ENCODE measurements at regions not wholly inside any gene's neighbourhood (a gene's known extent, or its start where the extent isn't known, plus 50 kb on each side); places are given as distances from the start of the nearest gene placed in this dataset.

DNA sequence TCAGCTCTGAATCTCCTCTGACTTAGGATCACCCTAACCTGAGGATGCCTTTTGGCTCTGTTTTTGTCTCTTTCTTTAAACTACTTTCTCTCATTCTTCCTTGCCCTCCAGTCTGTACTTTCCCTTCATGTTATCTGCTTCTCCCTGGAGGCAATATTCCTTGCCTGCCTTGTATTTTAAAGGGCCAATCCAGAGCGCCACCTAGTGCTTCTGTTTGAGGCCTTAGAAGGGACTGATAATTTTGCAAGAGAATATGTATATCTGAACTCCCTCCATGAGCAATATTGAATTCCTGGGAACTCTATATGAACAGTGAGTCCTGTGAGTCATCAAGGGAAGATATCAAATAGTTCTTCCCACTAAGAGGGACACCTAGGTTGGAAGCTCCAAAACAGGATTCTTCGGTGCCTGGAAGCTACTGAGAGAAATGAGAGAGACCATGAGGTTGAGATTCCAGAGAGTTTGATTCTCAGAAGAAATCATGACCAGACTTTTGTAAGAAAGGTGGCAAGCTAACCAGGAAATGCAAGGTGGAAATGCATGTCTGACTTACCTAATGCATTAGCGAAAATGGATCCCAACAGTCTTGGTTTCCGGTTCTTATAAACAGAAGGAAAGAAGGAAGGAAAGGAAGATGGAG, 203.8 kb upstream of the CD96 start:
- no peaks in the 10 kb centered on the region for H3K4me1 ChIP-seq (ENCODE audit: low read length)

DNA sequence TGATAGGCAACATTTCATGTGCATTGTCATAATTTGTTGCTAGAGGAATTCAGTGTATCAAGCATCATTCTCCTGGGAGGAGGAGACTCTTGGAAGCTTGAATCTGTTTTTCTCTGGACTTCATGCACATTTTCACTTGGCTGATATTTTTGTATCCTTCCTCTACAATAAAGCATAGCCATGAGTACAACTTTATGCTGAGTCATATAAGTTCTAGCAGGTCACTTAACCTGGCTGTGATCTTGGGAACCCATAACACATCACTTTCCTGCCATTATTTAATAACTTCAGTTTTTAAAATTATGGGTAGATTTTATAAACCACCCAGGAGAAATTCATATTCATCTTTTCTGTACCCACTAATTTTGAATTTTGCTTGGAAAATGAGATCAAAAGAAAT, 203.0 kb upstream of the CD96 start:
- Histone ChIP-seq H3K4me3 (ENCODE audit: low read length) (no peak overlapping the region), H3K36me3 (replicated peaks; ENCODE audit: insufficient read depth, low read length) (no peaks in the 10 kb centered on the region), H3K4me2 (ENCODE audit: low read depth, low read length) (no peak overlapping the region), H3K9me3 (replicated peaks; ENCODE audit: insufficient read depth, low read length) (no peaks in the 10 kb centered on the region), H3K27ac (ENCODE audit: low read length) (no peak overlapping the region), H2AFZ (ENCODE audit: low read length) (no peak overlapping the region), H3K4me1 (ENCODE audit: low read length) (no peaks in the 10 kb centered on the region), H4K20me1 (ENCODE audit: insufficient read depth, low read length) (no peaks in the 10 kb centered on the region), H3K9me2 (replicated peaks; ENCODE audit: insufficient read depth, low read length) (no peaks in the 10 kb centered on the region), H3F3A (ENCODE audit: insufficient read depth, low read length) (no peaks in the 10 kb centered on the region), H3K27me3 (replicated peaks; ENCODE audit: insufficient read depth, low read length) (no peaks in the 10 kb centered on the region), H3K9ac (ENCODE audit: low read length) (no peak overlapping the region), H3K79me2 (ENCODE audit: low read length) (no peaks in the 10 kb centered on the region)
- DNase-seq, result no peak
- no peak for TF ChIP-seq EZH2 (optimal IDR thresholded peaks at IDR 0.05; ENCODE audit: low read depth, low read length)
- TF ChIP-seq, protein P1, sequence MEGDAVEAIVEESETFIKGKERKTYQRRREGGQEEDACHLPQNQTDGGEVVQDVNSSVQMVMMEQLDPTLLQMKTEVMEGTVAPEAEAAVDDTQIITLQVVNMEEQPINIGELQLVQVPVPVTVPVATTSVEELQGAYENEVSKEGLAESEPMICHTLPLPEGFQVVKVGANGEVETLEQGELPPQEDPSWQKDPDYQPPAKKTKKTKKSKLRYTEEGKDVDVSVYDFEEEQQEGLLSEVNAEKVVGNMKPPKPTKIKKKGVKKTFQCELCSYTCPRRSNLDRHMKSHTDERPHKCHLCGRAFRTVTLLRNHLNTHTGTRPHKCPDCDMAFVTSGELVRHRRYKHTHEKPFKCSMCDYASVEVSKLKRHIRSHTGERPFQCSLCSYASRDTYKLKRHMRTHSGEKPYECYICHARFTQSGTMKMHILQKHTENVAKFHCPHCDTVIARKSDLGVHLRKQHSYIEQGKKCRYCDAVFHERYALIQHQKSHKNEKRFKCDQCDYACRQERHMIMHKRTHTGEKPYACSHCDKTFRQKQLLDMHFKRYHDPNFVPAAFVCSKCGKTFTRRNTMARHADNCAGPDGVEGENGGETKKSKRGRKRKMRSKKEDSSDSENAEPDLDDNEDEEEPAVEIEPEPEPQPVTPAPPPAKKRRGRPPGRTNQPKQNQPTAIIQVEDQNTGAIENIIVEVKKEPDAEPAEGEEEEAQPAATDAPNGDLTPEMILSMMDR (IDR thresholded peaks at IDR 0.05; ENCODE audit: low read length), result no peak
- TF ChIP-seq EZH2phosphoT487 (IDR thresholded peaks at IDR 0.05; ENCODE audit: low read length), result no peak

More for the DNA sequence above, 203.8 kb upstream of the CD96 start:
- Histone ChIP-seq H2AFZ (ENCODE audit: low read length) (no peak overlapping the region), H4K20me1 (ENCODE audit: insufficient read depth, low read length) (no peaks in the 10 kb centered on the region), H3K9ac (ENCODE audit: low read length) (no peak overlapping the region), H3K9me3 (replicated peaks; ENCODE audit: insufficient read depth, low read length) (no peaks in the 10 kb centered on the region), H3K9me2 (replicated peaks; ENCODE audit: insufficient read depth, low read length) (no peaks in the 10 kb centered on the region), H3K27ac (ENCODE audit: low read length) (no peak overlapping the region), H3K4me3 (ENCODE audit: low read length) (no peak overlapping the region), H3K79me2 (ENCODE audit: low read length) (no peaks in the 10 kb centered on the region), H3K27me3 (replicated peaks; ENCODE audit: insufficient read depth, low read length) (no peaks in the 10 kb centered on the region), H3F3A (ENCODE audit: insufficient read depth, low read length) (no peaks in the 10 kb centered on the region), H3K36me3 (replicated peaks; ENCODE audit: insufficient read depth, low read length) (no peaks in the 10 kb centered on the region), H3K4me2 (ENCODE audit: low read depth, low read length) (no peak overlapping the region)
- DNase-seq, result peak; percentile 52
- TF ChIP-seq, protein P1 (IDR thresholded peaks at IDR 0.05; ENCODE audit: low read length), result peak; percentile 80
- no peak for TF ChIP-seq EZH2phosphoT487 (IDR thresholded peaks at IDR 0.05; ENCODE audit: low read length)

DNA sequence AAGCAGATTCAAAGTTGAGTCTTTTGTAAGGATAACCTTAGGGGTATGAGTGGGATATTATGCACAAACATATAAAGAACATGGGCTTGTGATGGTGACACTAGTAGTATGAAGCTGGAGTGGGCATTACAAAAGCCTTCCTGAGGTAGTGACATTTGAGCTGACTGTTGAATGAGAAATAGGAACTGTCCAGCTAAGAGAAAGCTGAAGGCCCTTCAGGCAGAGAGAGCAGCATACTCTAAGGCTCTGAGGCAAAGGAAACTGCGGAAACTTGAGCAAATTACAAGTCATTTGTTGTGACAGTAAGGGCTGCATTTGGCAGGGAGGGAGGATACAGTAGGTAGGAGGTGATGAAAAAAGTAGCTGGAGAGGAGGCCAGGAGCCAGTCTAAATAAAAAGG, 190.7 kb upstream of the CD96 start:
- no peak overlapping the region for H3K4me3 ChIP-seq (ENCODE audit: low read length)
- H3K9me2 ChIP-seq (replicated peaks; ENCODE audit: insufficient read depth, low read length), result no peaks in the 10 kb centered on the region
- no peaks in the 10 kb centered on the region for H3K79me2 ChIP-seq (ENCODE audit: low read length)

More for the DNA sequence above, 190.7 kb upstream of the CD96 start:
- no peak for TF ChIP-seq EZH2phosphoT487 (IDR thresholded peaks at IDR 0.05; ENCODE audit: low read length)
- TF ChIP-seq, protein P1 (IDR thresholded peaks at IDR 0.05; ENCODE audit: low read length), result no peak
- Histone ChIP-seq H2AFZ (ENCODE audit: low read length) (no peak overlapping the region), H3K27me3 (replicated peaks; ENCODE audit: insufficient read depth, low read length) (no peaks in the 10 kb centered on the region), H3K36me3 (replicated peaks; ENCODE audit: insufficient read depth, low read length) (no peaks in the 10 kb centered on the region), H4K20me1 (ENCODE audit: insufficient read depth, low read length) (no peaks in the 10 kb centered on the region), H3K9me3 (replicated peaks; ENCODE audit: insufficient read depth, low read length) (no peaks in the 10 kb centered on the region), H3K27ac (ENCODE audit: low read length) (no peak overlapping the region), H3K4me1 (ENCODE audit: low read length) (no peaks in the 10 kb centered on the region), H3K4me2 (ENCODE audit: low read depth, low read length) (no peak overlapping the region), H3K9ac (ENCODE audit: low read length) (no peak overlapping the region), H3F3A (ENCODE audit: insufficient read depth, low read length) (no peaks in the 10 kb centered on the region)
- DNase-seq, result no peak
